H9 (cell line): ENCODE measurements at regions not wholly inside any gene's neighbourhood (a gene's known extent, or its start where the extent isn't known, plus 50 kb on each side); places are given as distances from the start of the nearest gene placed in this dataset.

Experiments used
- DNase-seq: peaks from one replicate; pipeline ENCODE4 v3.0.0-alpha.2; 2017
- H2AFZ ChIP-seq: one replicate; pipeline ENCODE4 v1.6.1; 2013; ENCODE audit warnings: mild to moderate bottlenecking, low read length, control low read depth, moderate library complexity
- H2AK5ac ChIP-seq: 2 replicates; pipeline ENCODE4 v1.6.1; 2013; ENCODE audit warnings: low read length, control low read depth, mixed read lengths; ENCODE audit not compliant: insufficient read length
- H2BK120ac ChIP-seq: one replicate; pipeline ENCODE4 v1.6.1; 2013; ENCODE audit warnings: low read depth, mild to moderate bottlenecking, low read length, control low read depth, inconsistent platforms; ENCODE audit not compliant: poor library complexity, severe bottlenecking
- H2BK12ac ChIP-seq: 2 replicates; pipeline ENCODE4 v1.6.1; 2013; ENCODE audit warnings: low read length, control low read depth, mixed read lengths, low read depth; ENCODE audit not compliant: insufficient read length
- H2BK15ac ChIP-seq: 2 replicates; pipeline ENCODE4 v1.6.1; 2013; ENCODE audit warnings: low read depth, low read length, control low read depth
- H2BK20ac ChIP-seq: one replicate; pipeline ENCODE4 v1.6.1; 2013; ENCODE audit warnings: low read depth, mild to moderate bottlenecking, low read length, control low read depth, inconsistent platforms; ENCODE audit not compliant: poor library complexity, severe bottlenecking
- H2BK5ac ChIP-seq: 2 replicates; pipeline ENCODE4 v1.6.1; 2013; ENCODE audit warnings: low read length, control low read depth, mixed read lengths; ENCODE audit not compliant: insufficient read length
- H3K14ac ChIP-seq: 2 replicates; pipeline ENCODE4 v1.6.1; 2013; ENCODE audit warnings: low read length, control low read depth; ENCODE audit not compliant: insufficient read depth
- H3K18ac ChIP-seq: 2 replicates; pipeline ENCODE4 v1.6.1; 2013; ENCODE audit warnings: low read depth, mild to moderate bottlenecking, mixed read lengths, low read length, control low read depth; ENCODE audit not compliant: insufficient read length
- H3K23ac ChIP-seq: 2 replicates; pipeline ENCODE4 v1.6.1; 2013; ENCODE audit warnings: low read length, control low read depth, mixed read lengths, low read depth; ENCODE audit not compliant: insufficient read length
- H3K23me2 ChIP-seq: 2 replicates; pipeline ENCODE4 v1.6.1; 2013; ENCODE audit warnings: low read depth, mild to moderate bottlenecking, mixed read lengths, low read length, control low read depth; ENCODE audit not compliant: insufficient read length, poor library complexity, severe bottlenecking
- H3K27ac ChIP-seq: 2 replicates; pipeline ENCODE4 v1.5.1; 2013; ENCODE audit warnings: low read length, control low read depth, mixed read lengths, low read depth; ENCODE audit not compliant: insufficient read length
- H3K27me3 ChIP-seq: 2 replicates; pipeline ENCODE4 v1.6.1; 2013; ENCODE audit warnings: low read length, control low read depth, inconsistent platforms; ENCODE audit not compliant: insufficient read depth
- H3K4ac ChIP-seq: 2 replicates; pipeline ENCODE4 v1.6.1; 2013; ENCODE audit warnings: low read depth, mild to moderate bottlenecking, control low read depth, inconsistent platforms, low read length, moderate library complexity
- H3K4me1 ChIP-seq: 2 replicates; pipeline ENCODE4 v1.6.1; 2013; ENCODE audit warnings: low read length, control low read depth, inconsistent platforms; ENCODE audit not compliant: insufficient read depth
- H3K4me2 ChIP-seq: 2 replicates; pipeline ENCODE4 v1.6.1; 2013; ENCODE audit warnings: low read length, control low read depth, mixed read lengths; ENCODE audit not compliant: insufficient read length, insufficient read depth
- H3K56ac ChIP-seq: 2 replicates; pipeline ENCODE4 v1.6.1; 2013; ENCODE audit warnings: low read depth, mild to moderate bottlenecking, mixed read lengths, low read length, control low read depth; ENCODE audit not compliant: insufficient read length
- H3K79me1 ChIP-seq: 2 replicates; pipeline ENCODE4 v1.6.1; 2013; ENCODE audit warnings: low read depth, mild to moderate bottlenecking, moderate library complexity, low read length, control low read depth, inconsistent platforms; ENCODE audit not compliant: insufficient read depth, poor library complexity, severe bottlenecking
- H3K79me2 ChIP-seq: 2 replicates; pipeline ENCODE4 v1.6.1; 2013; ENCODE audit warnings: low read length, control low read depth, inconsistent platforms; ENCODE audit not compliant: insufficient read depth
- H3K9ac ChIP-seq: 2 replicates; pipeline ENCODE4 v1.6.1; 2013; ENCODE audit warnings: low read length, control low read depth, mixed read lengths; ENCODE audit not compliant: insufficient read length; ENCODE audit errors: extremely low read depth
- H3K9me3 ChIP-seq: one replicate; pipeline ENCODE4 v1.6.1; 2013; ENCODE audit warnings: low read depth, low read length, inconsistent platforms; ENCODE audit not compliant: control insufficient read depth
- H3T11ph ChIP-seq: one replicate; pipeline ENCODE4 v1.6.1; 2013; ENCODE audit warnings: mild to moderate bottlenecking, low read length, control low read depth, inconsistent platforms
- H4K20me1 ChIP-seq: one replicate; pipeline ENCODE4 v1.6.1; 2013; ENCODE audit not compliant: control insufficient read depth, insufficient read length, insufficient read depth
- H4K5ac ChIP-seq: 2 replicates; pipeline ENCODE4 v1.6.1; 2013; ENCODE audit warnings: low read depth, mild to moderate bottlenecking, mixed read lengths, low read length, control low read depth; ENCODE audit not compliant: insufficient read length
- H4K8ac ChIP-seq: replicated peaks from 2 replicates; pipeline ENCODE4 v1.6.1; 2013; ENCODE audit warnings: low read length, control low read depth, mixed read lengths, low read depth; ENCODE audit not compliant: insufficient read length
- H4K91ac ChIP-seq: 2 replicates; pipeline ENCODE4 v1.6.1; 2013; ENCODE audit warnings: low read depth, mild to moderate bottlenecking, moderate library complexity, mixed read lengths, low read length, control low read depth; ENCODE audit not compliant: insufficient read length
- H3K27ac Mint-ChIP-seq, 3 experiments: 2 replicates in 2 of 3; 3 replicates in 1 of 3; pipeline ENCODE4 v1.8.0; 2020 to 2021; ENCODE audit warnings: mixed read lengths in 3 of 3, mild to moderate bottlenecking in 1 of 3, moderate library complexity in 1 of 3
- H3K27me3 Mint-ChIP-seq: 2 replicates; pipeline ENCODE4 v1.8.0; 2021; ENCODE audit warnings: low read depth, mild to moderate bottlenecking, moderate library complexity, mixed read lengths
- H3K36me3 Mint-ChIP-seq, 3 experiments: 2 replicates in 2 of 3; 3 replicates in 1 of 3; pipeline ENCODE4 v1.8.0; 2020 to 2021; ENCODE audit warnings: low read depth in 3 of 3, mixed read lengths in 3 of 3; ENCODE audit not compliant: insufficient read depth in 1 of 3
- H3K4me1 Mint-ChIP-seq, 2 experiments: 2 replicates each; pipeline ENCODE4 v1.8.0; 2020; ENCODE audit warnings: mixed read lengths in 2 of 2
- H3K4me3 Mint-ChIP-seq, 2 experiments: 2 replicates in 1 of 2; 3 replicates in 1 of 2; pipeline ENCODE4 v1.8.0; 2020 to 2021; ENCODE audit warnings: mild to moderate bottlenecking in 2 of 2, mixed read lengths in 2 of 2, moderate library complexity in 1 of 2
- H3K9me3 Mint-ChIP-seq, 2 experiments: 2 replicates in 1 of 2; 3 replicates in 1 of 2; pipeline ENCODE4 v1.8.0; 2020; ENCODE audit warnings: mild to moderate bottlenecking in 2 of 2, mixed read lengths in 2 of 2, moderate library complexity in 1 of 2
- WGBS: extraction: QIAGEN DNeasy Blood & Tissue Kit; methylation state at CpG from one replicate; pipeline ENCODE4 v1.1.7; 2013; ENCODE audit warnings: missing lambda C conversion rate, low lambda C conversion rate, mixed read lengths; ENCODE audit not compliant: insufficient read length; ENCODE audit errors: extremely low coverage; 5-methylcytosine and 5-hydroxymethylcytosine counted together
- TF ChIP-seq, protein P1 (sequence below): fragments of 200-600 bp; sonication (generic); conservative IDR thresholded peaks from 3 replicates; pipeline ENCODE4 v1.8.0; 2021; ENCODE audit warnings: antibody characterized with exemption, mild to moderate bottlenecking

DNA sequence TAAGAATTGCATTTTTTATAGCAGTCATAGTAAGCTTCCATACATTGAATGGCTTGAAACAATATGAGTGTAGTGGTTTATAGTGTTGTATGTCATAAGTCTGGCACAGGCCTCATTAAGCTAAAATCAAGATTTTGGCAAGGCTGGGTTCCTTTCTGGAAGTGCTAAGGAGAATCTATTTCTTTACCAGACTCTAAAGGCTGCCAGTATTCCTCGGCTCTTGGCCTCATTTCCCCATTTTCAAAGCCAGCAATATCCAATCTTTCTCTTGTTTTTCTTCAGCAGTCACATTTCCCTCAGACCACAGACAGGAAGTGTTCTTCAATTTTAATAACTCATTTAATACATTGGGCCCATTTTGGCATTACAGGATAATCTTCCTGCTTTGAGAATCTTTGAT lies 1155.5 kb upstream of the PABPC4L start:
- Mint-ChIP-seq H3K27ac (no peak overlapping the region), H3K4me3 (no peak overlapping the region), H3K36me3 (no peaks in the 10 kb centered on the region), H3K27me3 (no peaks in the 10 kb centered on the region), H3K4me1 (no peaks in the 10 kb centered on the region), H3K9me3 (no peaks in the 10 kb centered on the region)
- Histone ChIP-seq H3K4ac (no peak overlapping the region), H4K20me1 (no peaks in the 10 kb centered on the region), H3K23me2 (no peaks in the 10 kb centered on the region), H3K56ac (no peak overlapping the region), H2BK15ac (no peak overlapping the region), H2AFZ (no peak overlapping the region), H3K18ac (no peak overlapping the region), H3K14ac (no peak overlapping the region), H3K9me3 (no peaks in the 10 kb centered on the region), H3K27me3 (no peaks in the 10 kb centered on the region), H3K9ac (no peak overlapping the region), H3K4me1 (no peaks in the 10 kb centered on the region), H4K91ac (no peak overlapping the region), H3K79me1 (no peaks in the 10 kb centered on the region), H4K8ac (no peak overlapping the region), H3K79me2 (no peaks in the 10 kb centered on the region), H2BK20ac (no peak overlapping the region), H4K5ac (no peak overlapping the region), H3K23ac (no peak overlapping the region), H2BK12ac (no peak overlapping the region), H2AK5ac (no peak overlapping the region), H3K4me2 (no peak overlapping the region), H3K27ac (no peak overlapping the region), H2BK120ac (no peak overlapping the region), H3T11ph (no peak overlapping the region), H2BK5ac (no peak overlapping the region)
- TF ChIP-seq, protein P1, sequence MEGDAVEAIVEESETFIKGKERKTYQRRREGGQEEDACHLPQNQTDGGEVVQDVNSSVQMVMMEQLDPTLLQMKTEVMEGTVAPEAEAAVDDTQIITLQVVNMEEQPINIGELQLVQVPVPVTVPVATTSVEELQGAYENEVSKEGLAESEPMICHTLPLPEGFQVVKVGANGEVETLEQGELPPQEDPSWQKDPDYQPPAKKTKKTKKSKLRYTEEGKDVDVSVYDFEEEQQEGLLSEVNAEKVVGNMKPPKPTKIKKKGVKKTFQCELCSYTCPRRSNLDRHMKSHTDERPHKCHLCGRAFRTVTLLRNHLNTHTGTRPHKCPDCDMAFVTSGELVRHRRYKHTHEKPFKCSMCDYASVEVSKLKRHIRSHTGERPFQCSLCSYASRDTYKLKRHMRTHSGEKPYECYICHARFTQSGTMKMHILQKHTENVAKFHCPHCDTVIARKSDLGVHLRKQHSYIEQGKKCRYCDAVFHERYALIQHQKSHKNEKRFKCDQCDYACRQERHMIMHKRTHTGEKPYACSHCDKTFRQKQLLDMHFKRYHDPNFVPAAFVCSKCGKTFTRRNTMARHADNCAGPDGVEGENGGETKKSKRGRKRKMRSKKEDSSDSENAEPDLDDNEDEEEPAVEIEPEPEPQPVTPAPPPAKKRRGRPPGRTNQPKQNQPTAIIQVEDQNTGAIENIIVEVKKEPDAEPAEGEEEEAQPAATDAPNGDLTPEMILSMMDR: no peak
- WGBS: no CpG with 5 or more reads among the region's 1 CpG
- no peak for DNase-seq
